T1000 (cell line): ENCODE measurements at regions not wholly inside any gene's neighbourhood (a gene's known extent, or its start where the extent isn't known, plus 50 kb on each side); places are given as distances from the start of the nearest gene placed in this dataset.

Experiments used
- DNase-seq: peaks from one replicate; lab custom pipeline; 2025; ENCODE audit warnings: mixed read lengths; lab: John Stamatoyannopoulos, UW

- no peak for DNase-seq
These were observed 88.8 kb downstream of the BOD1 start for GRCh38 chr5:173527671-173528070.

- no peak for DNase-seq
These were observed 92.3 kb downstream of the BOD1 start for GRCh38 chr5:173524136-173524535.

- no peak for DNase-seq
These were observed 93.1 kb downstream of the BOD1 start for GRCh38 chr5:173523388-173523787.

- DNase-seq, result no peak
These were observed 93.9 kb downstream of the BOD1 start for GRCh38 chr5:173522518-173522917.

GRCh38 chr5:173518856-173519255 lies 97.6 kb downstream of the BOD1 start:
- no peak for DNase-seq

- DNase-seq, result no peak
These were observed 98.8 kb downstream of the BOD1 start for GRCh38 chr5:173517648-173518047.

GRCh38 chr5:173515526-173515925 lies 100.9 kb downstream of the BOD1 start:
- peak; percentile 12 for DNase-seq

- no peak for DNase-seq
These were observed 101.8 kb downstream of the BOD1 start for GRCh38 chr5:173514661-173515060.

GRCh38 chr5:173513521-173513991 lies 102.9 kb downstream of the BOD1 start:
- peak; percentile 24 for DNase-seq

GRCh38 chr5:173512637-173513435 lies 103.6 kb downstream of the BOD1 start:
- no peak for DNase-seq

- no peak for DNase-seq
These were observed 107.4 kb downstream of the BOD1 start for GRCh38 chr5:173509060-173509459.

GRCh38 chr5:173507171-173507570 lies 109.3 kb downstream of the BOD1 start:
- no peak for DNase-seq

- no peak for DNase-seq
These were observed 110.8 kb downstream of the BOD1 start for GRCh38 chr5:173505634-173506033.

- DNase-seq, result no peak
These were observed 114.5 kb downstream of the BOD1 start for GRCh38 chr5:173501922-173502321.

- DNase-seq, result no peak
These were observed 115.2 kb downstream of the BOD1 start for GRCh38 chr5:173501271-173501670.

GRCh38 chr5:173500213-173500560 lies 116.3 kb downstream of the BOD1 start:
- DNase-seq, result no peak

GRCh38 chr5:173499471-173500212 lies 116.8 kb downstream of the BOD1 start:
- DNase-seq, result no peak

GRCh38 chr5:173498739-173499470 lies 117.5 kb downstream of the BOD1 start:
- no peak for DNase-seq

GRCh38 chr5:173498286-173498685 lies 118.2 kb downstream of the BOD1 start:
- DNase-seq, result peak; percentile 24

- DNase-seq, result no peak
These were observed 118.8 kb downstream of the BOD1 start for GRCh38 chr5:173497685-173498084.

GRCh38 chr5:173496883-173497255 lies 119.6 kb downstream of the BOD1 start:
- DNase-seq, result no peak

GRCh38 chr5:173496129-173496882 lies 120.1 kb downstream of the BOD1 start:
- no peak for DNase-seq
